ENCODE measurements at regions not wholly inside any gene's neighbourhood (a gene's known extent, or its start where the extent isn't known, plus 50 kb on each side); places are given as distances from the start of the nearest gene placed in this dataset.

GRCh38 chr14:99347561-99347960 lies 75.6 kb upstream of the BCL11B start:
- intact Hi-C loops (cut with DNase I, micrococcal nuclease) = no loop called here
- H3K9me3 ChIP-seq = no peaks in the 10 kb centered on the region
- TF ChIP-seq CTCF (IDR thresholded peaks at IDR 0.05) = no peak
- DNase-seq (no peak), ATAC-seq (no peak)
- H3K4me3 ChIP-seq = no peak overlapping the region
- no peaks in the 10 kb centered on the region for H3K36me3 ChIP-seq (ENCODE audit: low read depth)
- no peaks in the 10 kb centered on the region for H3K4me1 ChIP-seq (ENCODE audit: low read depth)

DNA sequence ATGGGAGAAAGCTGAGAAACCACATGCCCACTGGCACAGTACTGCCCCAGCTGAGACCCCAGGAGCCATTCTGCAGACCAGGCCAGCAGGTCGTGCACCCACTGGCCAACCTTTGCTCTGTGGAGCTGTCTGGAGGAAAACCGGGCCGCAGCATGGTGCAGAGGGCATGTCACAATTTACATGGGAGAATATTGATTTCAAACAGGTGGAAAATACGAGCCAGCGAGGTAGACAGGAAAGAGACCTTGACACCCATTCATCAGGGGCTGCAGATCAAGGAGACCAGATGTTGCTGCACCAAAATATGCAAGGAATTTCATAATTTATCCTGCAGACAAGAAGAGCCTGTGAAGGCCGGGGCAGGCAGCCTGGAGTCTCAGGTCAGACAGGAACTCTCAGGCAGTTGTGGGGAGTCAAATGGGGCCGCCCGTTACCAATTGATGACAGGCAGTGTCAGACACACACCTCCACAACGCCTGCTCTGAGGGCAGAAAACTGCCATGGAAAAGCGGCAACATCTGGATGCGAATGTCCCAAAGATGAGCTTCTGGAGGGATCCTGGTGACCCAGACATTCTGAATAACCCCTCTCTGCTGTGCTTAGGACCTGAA lies 74.6 kb upstream of the BCL11B start:
- DNase-seq = no peak
- Histone ChIP-seq H3K9me3 (no peaks in the 10 kb centered on the region), H3K4me3 (no peak overlapping the region), H3K36me3 (ENCODE audit: low read depth) (no peaks in the 10 kb centered on the region), H3K4me1 (ENCODE audit: low read depth) (no peaks in the 10 kb centered on the region)
- no peak for TF ChIP-seq CTCF (IDR thresholded peaks at IDR 0.05)
- no peak for ATAC-seq
- intact Hi-C loops (cut with DNase I, micrococcal nuclease) = no loop called here

DNA sequence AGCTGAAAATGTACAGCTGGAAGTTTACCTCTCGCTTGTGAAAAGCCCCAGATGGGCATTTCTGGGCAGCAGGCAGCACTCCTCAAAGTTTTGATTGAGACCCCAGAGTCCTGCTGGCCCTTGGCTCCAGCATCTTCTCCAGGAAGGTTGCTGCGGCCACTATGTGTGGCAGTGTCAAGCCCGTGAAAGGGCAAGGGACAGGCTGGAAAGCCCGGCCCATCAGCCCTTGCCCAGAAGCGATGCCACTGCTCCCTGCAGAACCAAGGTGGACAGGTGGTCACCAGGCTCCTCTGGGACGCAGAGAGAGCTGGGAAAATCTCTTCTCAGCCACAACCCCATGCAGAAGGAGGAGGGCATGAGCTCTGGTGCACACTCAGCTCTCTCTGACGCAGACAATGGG lies 73.5 kb upstream of the BCL11B start:
- intact Hi-C loops (cut with DNase I, micrococcal nuclease) = no loop called here
- no peak for TF ChIP-seq CTCF (IDR thresholded peaks at IDR 0.05)
- DNase-seq = no peak
- Histone ChIP-seq H3K4me1 (ENCODE audit: low read depth) (no peaks in the 10 kb centered on the region), H3K9me3 (no peaks in the 10 kb centered on the region), H3K4me3 (no peak overlapping the region), H3K36me3 (ENCODE audit: low read depth) (no peaks in the 10 kb centered on the region)
- no peak for ATAC-seq

DNA sequence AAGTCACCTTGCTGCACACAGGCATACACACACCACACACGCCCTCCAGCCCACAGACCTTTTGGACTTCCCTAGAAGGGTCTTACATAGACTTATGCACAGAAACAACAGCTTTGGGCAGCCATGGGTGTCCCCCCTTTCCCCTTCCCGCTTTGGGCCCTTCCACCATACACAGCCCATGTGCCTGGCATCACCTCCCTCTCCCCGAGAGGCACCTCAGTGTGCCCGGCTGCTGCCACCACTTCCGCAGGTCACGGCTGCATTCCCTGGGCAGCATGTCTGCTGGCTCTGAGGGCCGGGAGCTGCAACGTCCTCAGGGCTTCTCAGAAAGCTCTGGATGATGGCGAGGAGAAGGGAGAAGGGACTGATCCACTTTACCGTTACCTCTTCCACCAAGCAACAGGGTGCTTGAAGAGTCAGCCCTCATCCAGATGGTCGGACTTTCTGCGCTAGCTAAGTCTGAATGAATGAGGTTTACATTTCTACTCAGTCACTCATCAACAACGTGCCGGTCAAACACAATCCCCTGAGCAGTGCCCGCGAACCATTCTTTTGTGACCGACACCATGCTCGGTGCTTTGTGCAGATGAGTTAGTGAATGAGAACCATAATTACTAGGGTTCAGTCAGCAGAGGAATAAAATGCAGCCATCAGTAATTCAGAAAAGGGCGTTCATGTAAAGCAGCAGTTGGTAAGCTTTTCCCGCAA lies 72.2 kb upstream of the BCL11B start:
- no peak overlapping the region for H3K4me3 ChIP-seq
- H3K4me1 ChIP-seq (ENCODE audit: low read depth) = no peaks in the 10 kb centered on the region
- H3K9me3 ChIP-seq = no peaks in the 10 kb centered on the region
- TF ChIP-seq CTCF (IDR thresholded peaks at IDR 0.05) = no peak
- intact Hi-C loops (cut with DNase I, micrococcal nuclease) = no loop called here
- DNase-seq (no peak), ATAC-seq (no peak)
- H3K36me3 ChIP-seq (ENCODE audit: low read depth) = no peaks in the 10 kb centered on the region

DNA sequence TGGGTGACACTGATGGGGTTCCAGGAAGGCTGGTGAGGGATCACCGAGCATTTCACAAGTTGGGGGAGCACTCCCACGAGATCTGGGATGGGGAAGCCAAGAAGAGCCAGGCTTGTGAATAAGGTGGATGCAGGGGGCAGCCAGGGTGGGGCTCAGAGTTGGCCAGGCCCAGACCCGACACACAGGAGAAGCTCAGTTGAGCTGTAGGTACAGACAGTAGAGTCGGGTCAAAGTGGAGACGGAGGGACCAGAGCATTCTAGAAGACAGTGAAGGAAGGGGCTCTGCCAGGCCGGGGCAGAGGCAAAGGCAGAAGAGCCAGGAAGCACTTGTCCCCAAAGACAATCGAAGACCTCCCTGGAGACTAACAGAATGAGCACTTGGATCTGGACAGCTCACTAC lies 70.9 kb upstream of the BCL11B start:
- intact Hi-C loops (cut with DNase I, micrococcal nuclease) = no loop called here
- ATAC-seq (no peak), DNase-seq (no peak)
- Histone ChIP-seq H3K36me3 (ENCODE audit: low read depth) (no peaks in the 10 kb centered on the region), H3K9me3 (no peaks in the 10 kb centered on the region), H3K4me3 (no peak overlapping the region), H3K4me1 (ENCODE audit: low read depth) (no peaks in the 10 kb centered on the region)
- TF ChIP-seq CTCF (IDR thresholded peaks at IDR 0.05) = no peak

Measured in mucosa of descending colon (tissue), 3 donors.